GM23338 (cell line): ENCODE measurements at regions not wholly inside any gene's neighbourhood (a gene's known extent, or its start where the extent isn't known, plus 50 kb on each side); places are given as distances from the start of the nearest gene placed in this dataset.

Experiments
- ATAC-seq: fragments of 200-7000 bp; cut with Tn5 transposase; 3 replicates; pipeline ENCODE4 v1.9.1; 2020
- DNase-seq: peaks from one replicate; pipeline ENCODE4 v3.0.0-alpha.2; 2015; ENCODE audit warnings: low spot score
- H2AFZ ChIP-seq: fragments of 200-600 bp; sonication (generic); 2 replicates; pipeline ENCODE4 v1.8.0; 2016; ENCODE audit warnings: antibody characterized with exemption, mild to moderate bottlenecking, moderate library complexity
- H3F3A ChIP-seq: fragments of 200-600 bp; sonication (generic); replicated peaks from 2 replicates; pipeline ENCODE4 v1.8.0; 2017; ENCODE audit warnings: antibody characterized with exemption, mixed run types, low read depth
- H3K27ac ChIP-seq: fragments of 200-600 bp; sonication (generic); 2 replicates; pipeline ENCODE4 v1.6.1; 2016; ENCODE audit warnings: low read depth
- H3K27me3 ChIP-seq: fragments of 200-600 bp; sonication (generic); 2 replicates; pipeline ENCODE4 v1.8.0; 2016; ENCODE audit warnings: mild to moderate bottlenecking, mixed run types, moderate library complexity; ENCODE audit not compliant: insufficient read depth
- H3K36me3 ChIP-seq: fragments of 200-600 bp; sonication (generic); 2 replicates; pipeline ENCODE4 v1.8.0; 2016; ENCODE audit warnings: mild to moderate bottlenecking; ENCODE audit not compliant: insufficient read depth
- H3K4me1 ChIP-seq: fragments of 200-600 bp; sonication (generic); 2 replicates; pipeline ENCODE4 v1.8.0; 2016; ENCODE audit warnings: mild to moderate bottlenecking, moderate library complexity; ENCODE audit not compliant: insufficient read depth
- H3K4me2 ChIP-seq: fragments of 200-600 bp; sonication (generic); 2 replicates; pipeline ENCODE4 v1.7.1; 2017; ENCODE audit warnings: mixed run types
- H3K4me3 ChIP-seq: fragments of 200-600 bp; sonication (generic); 2 replicates; pipeline ENCODE4 v1.6.1; 2016; ENCODE audit warnings: mixed run types
- H3K79me2 ChIP-seq: fragments of 200-600 bp; sonication (generic); replicated peaks from 2 replicates; pipeline ENCODE4 v1.8.0; 2017; ENCODE audit warnings: mild to moderate bottlenecking; ENCODE audit not compliant: insufficient read depth
- H3K9me2 ChIP-seq: fragments of 200-600 bp; sonication (generic); 2 replicates; pipeline ENCODE4 v1.8.0; 2017; ENCODE audit not compliant: insufficient read depth
- H4K20me1 ChIP-seq: fragments of 200-600 bp; sonication (generic); replicated peaks from 2 replicates; pipeline ENCODE4 v1.8.0; 2017; ENCODE audit warnings: mild to moderate bottlenecking; ENCODE audit not compliant: insufficient read depth
- H3K27ac Mint-ChIP-seq: 2 replicates; pipeline ENCODE4 v1.8.0; 2020; ENCODE audit warnings: inconsistent platforms, mild to moderate bottlenecking, moderate library complexity, mixed read lengths
- H3K27me3 Mint-ChIP-seq: 3 replicates; pipeline ENCODE4 v1.8.0; 2022; ENCODE audit warnings: low read depth, mild to moderate bottlenecking, moderate library complexity, mixed read lengths, inconsistent platforms; ENCODE audit not compliant: insufficient read depth, poor library complexity
- H3K36me3 Mint-ChIP-seq: 3 replicates; pipeline ENCODE4 v1.8.0; 2021; ENCODE audit warnings: low read depth, mild to moderate bottlenecking, inconsistent platforms, moderate library complexity, mixed read lengths
- H3K4me1 Mint-ChIP-seq: 3 replicates; pipeline ENCODE4 v1.8.0; 2020; ENCODE audit warnings: mild to moderate bottlenecking, inconsistent platforms, mixed read lengths
- H3K4me3 Mint-ChIP-seq: 3 replicates; pipeline ENCODE4 v1.8.0; 2021; ENCODE audit warnings: moderate library complexity, mild to moderate bottlenecking, inconsistent platforms, mixed read lengths
- H3K9me3 Mint-ChIP-seq: 3 replicates; pipeline ENCODE4 v1.8.0; 2020; ENCODE audit warnings: moderate library complexity, mild to moderate bottlenecking, inconsistent platforms, mixed read lengths
- CREB1 ChIP-seq: fragments of 250-450 bp; sonication (Bioruptor Pico); IDR thresholded peaks from 2 replicates; pipeline ENCODE4 v1.5.0; 2020; ENCODE audit warnings: low read depth, mild to moderate bottlenecking, moderate library complexity
- EZH2phosphoT487 ChIP-seq: fragments of 200-600 bp; sonication (generic); IDR thresholded peaks from one replicate; pipeline ENCODE4 v1.8.1; 2018; ENCODE audit warnings: antibody characterized with exemption; ENCODE audit not compliant: unreplicated experiment
- JUNB ChIP-seq: IDR thresholded peaks from one replicate; pipeline ENCODE4 v1.6.1; 2016; ENCODE audit warnings: antibody characterized with exemption; ENCODE audit not compliant: unreplicated experiment
- NANOG ChIP-seq: IDR thresholded peaks from 2 replicates; pipeline ENCODE4 v1.6.1; 2016; ENCODE audit warnings: antibody characterized with exemption, borderline replicate concordance
- POLR2AphosphoS5 ChIP-seq: IDR thresholded peaks from 2 replicates; pipeline ENCODE4 v1.6.1; 2016; ENCODE audit warnings: antibody characterized with exemption, low read depth
- ZNF114 ChIP-seq: fragments of 250-450 bp; sonication (Bioruptor Pico); IDR thresholded peaks from 2 replicates; pipeline ENCODE4 v1.5.0; 2020; ENCODE audit warnings: mild to moderate bottlenecking, moderate library complexity
- ZNF331 ChIP-seq: fragments of 250-450 bp; sonication (Bioruptor Pico); IDR thresholded peaks from 2 replicates; pipeline ENCODE4 v1.5.0; 2020; ENCODE audit warnings: low read depth, mild to moderate bottlenecking, moderate library complexity
- TF ChIP-seq, protein P1 (sequence below): IDR thresholded peaks from 2 replicates; pipeline ENCODE4 v1.6.1; 2016; ENCODE audit warnings: antibody characterized with exemption
- TF ChIP-seq, protein P2 (sequence below): fragments of 250-450 bp; sonication (Bioruptor Pico); IDR thresholded peaks from 2 replicates; pipeline ENCODE4 v1.5.0; 2020; ENCODE audit warnings: mild to moderate bottlenecking, moderate library complexity
- TF ChIP-seq, protein P3 (sequence below), 2 experiments: fragments of 200-600 bp in 1 of 2; sonication (generic) in 1 of 2; conservative IDR thresholded peaks; 2 replicates each; pipeline versions ENCODE4 v1.5.1 to v1.6.1; 2016 to 2017; ENCODE audit warnings: antibody characterized with exemption in 2 of 2, low read depth in 2 of 2, mild to moderate bottlenecking in 2 of 2, moderate library complexity in 1 of 2

DNA sequence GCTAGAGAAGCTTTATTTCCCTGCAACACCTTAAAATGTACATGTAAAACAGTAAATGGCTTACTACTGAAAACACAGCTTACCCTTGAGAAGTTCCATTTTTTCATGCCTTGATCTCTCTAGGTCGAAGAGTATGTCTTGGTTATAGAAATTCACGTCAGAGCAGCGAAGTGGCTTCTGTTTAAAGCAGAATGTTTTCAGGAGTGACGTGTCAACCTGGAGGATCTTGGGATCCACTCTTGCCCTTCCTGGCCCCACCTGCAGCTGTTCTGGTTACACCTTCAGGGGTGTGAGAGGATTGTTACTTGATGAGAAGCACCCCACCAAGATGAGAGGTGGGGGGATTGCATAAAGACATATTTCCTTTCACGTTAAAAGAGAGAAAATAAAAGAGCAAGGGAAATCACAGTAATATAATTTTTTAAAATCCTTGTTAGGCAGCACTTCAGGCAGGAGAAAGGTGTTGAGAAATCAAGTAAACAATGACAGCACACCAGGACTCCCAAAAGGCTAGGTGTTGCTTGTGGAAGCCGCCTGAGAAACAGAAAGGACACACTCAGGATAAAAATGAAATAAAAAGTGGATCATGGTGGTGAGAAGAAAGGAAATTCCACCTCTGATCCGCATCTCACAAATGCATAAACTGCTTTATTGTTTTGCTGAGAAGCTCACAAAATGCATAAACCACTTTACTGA, 149.7 kb downstream of the UNC5CL start:
- no peaks in the 10 kb centered on the region for H3K27me3 ChIP-seq
- H4K20me1 ChIP-seq = no peaks in the 10 kb centered on the region
- no peak overlapping the region for H3K4me2 ChIP-seq
- no peaks in the 10 kb centered on the region for H3K4me1 ChIP-seq
- Mint-ChIP-seq H3K27me3 (peaks cover 9% of the 10 kb centered on the region), H3K4me3 (no peak overlapping the region), H3K27ac (no peak overlapping the region), H3K36me3 (no peaks in the 10 kb centered on the region), H3K9me3 (no peaks in the 10 kb centered on the region), H3K4me1 (peaks cover 2% of the 10 kb centered on the region; the same call in 2 of the 3 replicates)
- H2AFZ ChIP-seq = no peak overlapping the region
- H3K4me3 ChIP-seq = no peak overlapping the region
- no peak overlapping the region for H3K27ac ChIP-seq
- no peak for DNase-seq
- H3K79me2 ChIP-seq = no peaks in the 10 kb centered on the region
- no peaks in the 10 kb centered on the region for H3K36me3 ChIP-seq
- no peaks in the 10 kb centered on the region for H3K9me2 ChIP-seq
- no peaks in the 10 kb centered on the region for H3F3A ChIP-seq
- ATAC-seq = no peak
- no peak for TF ChIP-seq NANOG
- TF ChIP-seq EZH2phosphoT487 = no peak
- TF ChIP-seq, protein P1, sequence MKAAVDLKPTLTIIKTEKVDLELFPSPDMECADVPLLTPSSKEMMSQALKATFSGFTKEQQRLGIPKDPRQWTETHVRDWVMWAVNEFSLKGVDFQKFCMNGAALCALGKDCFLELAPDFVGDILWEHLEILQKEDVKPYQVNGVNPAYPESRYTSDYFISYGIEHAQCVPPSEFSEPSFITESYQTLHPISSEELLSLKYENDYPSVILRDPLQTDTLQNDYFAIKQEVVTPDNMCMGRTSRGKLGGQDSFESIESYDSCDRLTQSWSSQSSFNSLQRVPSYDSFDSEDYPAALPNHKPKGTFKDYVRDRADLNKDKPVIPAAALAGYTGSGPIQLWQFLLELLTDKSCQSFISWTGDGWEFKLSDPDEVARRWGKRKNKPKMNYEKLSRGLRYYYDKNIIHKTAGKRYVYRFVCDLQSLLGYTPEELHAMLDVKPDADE = no peak
- TF ChIP-seq, protein P2, sequence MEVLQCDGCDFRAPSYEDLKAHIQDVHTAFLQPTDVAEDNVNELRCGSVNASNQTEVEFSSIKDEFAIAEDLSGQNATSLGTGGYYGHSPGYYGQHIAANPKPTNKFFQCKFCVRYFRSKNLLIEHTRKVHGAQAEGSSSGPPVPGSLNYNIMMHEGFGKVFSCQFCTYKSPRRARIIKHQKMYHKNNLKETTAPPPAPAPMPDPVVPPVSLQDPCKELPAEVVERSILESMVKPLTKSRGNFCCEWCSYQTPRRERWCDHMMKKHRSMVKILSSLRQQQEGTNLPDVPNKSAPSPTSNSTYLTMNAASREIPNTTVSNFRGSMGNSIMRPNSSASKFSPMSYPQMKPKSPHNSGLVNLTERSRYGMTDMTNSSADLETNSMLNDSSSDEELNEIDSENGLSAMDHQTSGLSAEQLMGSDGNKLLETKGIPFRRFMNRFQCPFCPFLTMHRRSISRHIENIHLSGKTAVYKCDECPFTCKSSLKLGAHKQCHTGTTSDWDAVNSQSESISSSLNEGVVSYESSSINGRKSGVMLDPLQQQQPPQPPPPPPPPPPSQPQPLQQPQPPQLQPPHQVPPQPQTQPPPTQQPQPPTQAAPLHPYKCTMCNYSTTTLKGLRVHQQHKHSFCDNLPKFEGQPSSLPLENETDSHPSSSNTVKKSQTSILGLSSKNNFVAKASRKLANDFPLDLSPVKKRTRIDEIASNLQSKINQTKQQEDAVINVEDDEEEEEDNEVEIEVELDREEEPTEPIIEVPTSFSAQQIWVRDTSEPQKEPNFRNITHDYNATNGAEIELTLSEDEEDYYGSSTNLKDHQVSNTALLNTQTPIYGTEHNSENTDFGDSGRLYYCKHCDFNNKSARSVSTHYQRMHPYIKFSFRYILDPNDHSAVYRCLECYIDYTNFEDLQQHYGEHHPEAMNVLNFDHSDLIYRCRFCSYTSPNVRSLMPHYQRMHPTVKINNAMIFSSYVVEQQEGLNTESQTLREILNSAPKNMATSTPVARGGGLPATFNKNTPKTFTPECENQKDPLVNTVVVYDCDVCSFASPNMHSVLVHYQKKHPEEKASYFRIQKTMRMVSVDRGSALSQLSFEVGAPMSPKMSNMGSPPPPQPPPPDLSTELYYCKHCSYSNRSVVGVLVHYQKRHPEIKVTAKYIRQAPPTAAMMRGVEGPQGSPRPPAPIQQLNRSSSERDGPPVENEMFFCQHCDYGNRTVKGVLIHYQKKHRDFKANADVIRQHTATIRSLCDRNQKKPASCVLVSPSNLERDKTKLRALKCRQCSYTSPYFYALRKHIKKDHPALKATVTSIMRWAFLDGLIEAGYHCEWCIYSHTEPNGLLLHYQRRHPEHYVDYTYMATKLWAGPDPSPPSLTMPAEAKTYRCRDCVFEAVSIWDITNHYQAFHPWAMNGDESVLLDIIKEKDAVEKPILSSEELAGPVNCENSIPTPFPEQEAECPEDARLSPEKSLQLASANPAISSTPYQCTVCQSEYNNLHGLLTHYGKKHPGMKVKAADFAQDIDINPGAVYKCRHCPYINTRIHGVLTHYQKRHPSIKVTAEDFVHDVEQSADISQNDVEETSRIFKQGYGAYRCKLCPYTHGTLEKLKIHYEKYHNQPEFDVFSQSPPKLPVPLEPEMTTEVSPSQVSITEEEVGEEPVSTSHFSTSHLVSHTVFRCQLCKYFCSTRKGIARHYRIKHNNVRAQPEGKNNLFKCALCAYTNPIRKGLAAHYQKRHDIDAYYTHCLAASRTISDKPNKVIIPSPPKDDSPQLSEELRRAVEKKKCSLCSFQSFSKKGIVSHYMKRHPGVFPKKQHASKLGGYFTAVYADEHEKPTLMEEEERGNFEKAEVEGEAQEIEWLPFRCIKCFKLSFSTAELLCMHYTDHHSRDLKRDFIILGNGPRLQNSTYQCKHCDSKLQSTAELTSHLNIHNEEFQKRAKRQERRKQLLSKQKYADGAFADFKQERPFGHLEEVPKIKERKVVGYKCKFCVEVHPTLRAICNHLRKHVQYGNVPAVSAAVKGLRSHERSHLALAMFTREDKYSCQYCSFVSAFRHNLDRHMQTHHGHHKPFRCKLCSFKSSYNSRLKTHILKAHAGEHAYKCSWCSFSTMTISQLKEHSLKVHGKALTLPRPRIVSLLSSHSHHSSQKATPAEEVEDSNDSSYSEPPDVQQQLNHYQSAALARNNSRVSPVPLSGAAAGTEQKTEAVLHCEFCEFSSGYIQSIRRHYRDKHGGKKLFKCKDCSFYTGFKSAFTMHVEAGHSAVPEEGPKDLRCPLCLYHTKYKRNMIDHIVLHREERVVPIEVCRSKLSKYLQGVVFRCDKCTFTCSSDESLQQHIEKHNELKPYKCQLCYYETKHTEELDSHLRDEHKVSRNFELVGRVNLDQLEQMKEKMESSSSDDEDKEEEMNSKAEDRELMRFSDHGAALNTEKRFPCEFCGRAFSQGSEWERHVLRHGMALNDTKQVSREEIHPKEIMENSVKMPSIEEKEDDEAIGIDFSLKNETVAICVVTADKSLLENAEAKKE (CRISPR knock-in tag) = no peak
- TF ChIP-seq ZNF114 (CRISPR knock-in tag) = no peak
- TF ChIP-seq CREB1 (CRISPR knock-in tag) = no peak
- no peak for TF ChIP-seq JUNB
- TF ChIP-seq POLR2AphosphoS5 = no peak
- no peak for TF ChIP-seq ZNF331 (CRISPR knock-in tag)
- TF ChIP-seq, protein P3, sequence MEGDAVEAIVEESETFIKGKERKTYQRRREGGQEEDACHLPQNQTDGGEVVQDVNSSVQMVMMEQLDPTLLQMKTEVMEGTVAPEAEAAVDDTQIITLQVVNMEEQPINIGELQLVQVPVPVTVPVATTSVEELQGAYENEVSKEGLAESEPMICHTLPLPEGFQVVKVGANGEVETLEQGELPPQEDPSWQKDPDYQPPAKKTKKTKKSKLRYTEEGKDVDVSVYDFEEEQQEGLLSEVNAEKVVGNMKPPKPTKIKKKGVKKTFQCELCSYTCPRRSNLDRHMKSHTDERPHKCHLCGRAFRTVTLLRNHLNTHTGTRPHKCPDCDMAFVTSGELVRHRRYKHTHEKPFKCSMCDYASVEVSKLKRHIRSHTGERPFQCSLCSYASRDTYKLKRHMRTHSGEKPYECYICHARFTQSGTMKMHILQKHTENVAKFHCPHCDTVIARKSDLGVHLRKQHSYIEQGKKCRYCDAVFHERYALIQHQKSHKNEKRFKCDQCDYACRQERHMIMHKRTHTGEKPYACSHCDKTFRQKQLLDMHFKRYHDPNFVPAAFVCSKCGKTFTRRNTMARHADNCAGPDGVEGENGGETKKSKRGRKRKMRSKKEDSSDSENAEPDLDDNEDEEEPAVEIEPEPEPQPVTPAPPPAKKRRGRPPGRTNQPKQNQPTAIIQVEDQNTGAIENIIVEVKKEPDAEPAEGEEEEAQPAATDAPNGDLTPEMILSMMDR (conservative IDR thresholded peaks at IDR 0.05; ENCODE audit: low read depth in 2 of 2) = no peak
